GM19023 (cell line): ENCODE measurements at regions not wholly inside any gene's neighbourhood (a gene's known extent, or its start where the extent isn't known, plus 50 kb on each side); places are given as distances from the start of the nearest gene placed in this dataset.

Experiments used
- ATAC-seq: cut with Tn5 transposase; IDR thresholded peaks from one replicate; pipeline ENCODE4 v1.9.1; 2021; ENCODE audit warnings: mild to moderate bottlenecking, moderate library complexity; ENCODE audit not compliant: unreplicated experiment

GRCh38 chr3:76668653-76669052, 371.2 kb upstream of the ROBO2 start:
- no peak for ATAC-seq

- ATAC-seq, result no peak
These were observed 370.6 kb upstream of the ROBO2 start for GRCh38 chr3:76669322-76669721.

GRCh38 chr3:76673171-76673570, 366.7 kb upstream of the ROBO2 start:
- ATAC-seq, result no peak

GRCh38 chr3:76679541-76679940, 360.4 kb upstream of the ROBO2 start:
- no peak for ATAC-seq

GRCh38 chr3:76683256-76683655, 356.6 kb upstream of the ROBO2 start:
- no peak for ATAC-seq

- ATAC-seq, result no peak
These were observed 355.0 kb upstream of the ROBO2 start for GRCh38 chr3:76684946-76685345.

GRCh38 chr3:76685858-76686257, 354.0 kb upstream of the ROBO2 start:
- ATAC-seq, result no peak

GRCh38 chr3:76687019-76687418, 352.9 kb upstream of the ROBO2 start:
- no peak for ATAC-seq

GRCh38 chr3:76694063-76694462, 345.8 kb upstream of the ROBO2 start:
- ATAC-seq, result no peak

GRCh38 chr3:76698136-76698706, 341.7 kb upstream of the ROBO2 start:
- ATAC-seq, result no peak

- no peak for ATAC-seq
These were observed 340.1 kb upstream of the ROBO2 start for GRCh38 chr3:76699846-76700245.

GRCh38 chr3:76700323-76700722, 339.6 kb upstream of the ROBO2 start:
- no peak for ATAC-seq

- ATAC-seq, result no peak
These were observed 337.2 kb upstream of the ROBO2 start for GRCh38 chr3:76702676-76703075.

GRCh38 chr3:76715426-76715825, 324.5 kb upstream of the ROBO2 start:
- ATAC-seq, result no peak

- no peak for ATAC-seq
These were observed 316.5 kb upstream of the ROBO2 start for GRCh38 chr3:76723366-76723765.

- ATAC-seq, result no peak
These were observed 315.8 kb upstream of the ROBO2 start for GRCh38 chr3:76724075-76724474.

GRCh38 chr3:76724706-76725105, 315.2 kb upstream of the ROBO2 start:
- no peak for ATAC-seq

GRCh38 chr3:76726034-76726433, 313.9 kb upstream of the ROBO2 start:
- no peak for ATAC-seq

- ATAC-seq, result no peak
These were observed 311.5 kb upstream of the ROBO2 start for GRCh38 chr3:76728426-76728825.

GRCh38 chr3:76731471-76731870, 308.4 kb upstream of the ROBO2 start:
- no peak for ATAC-seq

- ATAC-seq, result no peak
These were observed 306.7 kb upstream of the ROBO2 start for GRCh38 chr3:76733073-76733759.

- ATAC-seq, result no peak
These were observed 304.7 kb upstream of the ROBO2 start for GRCh38 chr3:76735152-76735551.

- ATAC-seq, result no peak
These were observed 286.3 kb upstream of the ROBO2 start for GRCh38 chr3:76753599-76753998.
